ENCODE measurements at regions not wholly inside any gene's neighbourhood (a gene's known extent, or its start where the extent isn't known, plus 50 kb on each side); places are given as distances from the start of the nearest gene placed in this dataset.
"Not testable (repeated sequence)": the region's sequence is repeated elsewhere in the genome, so short reads cannot be mapped to it uniquely, and the experiment has no call there.

DNA sequence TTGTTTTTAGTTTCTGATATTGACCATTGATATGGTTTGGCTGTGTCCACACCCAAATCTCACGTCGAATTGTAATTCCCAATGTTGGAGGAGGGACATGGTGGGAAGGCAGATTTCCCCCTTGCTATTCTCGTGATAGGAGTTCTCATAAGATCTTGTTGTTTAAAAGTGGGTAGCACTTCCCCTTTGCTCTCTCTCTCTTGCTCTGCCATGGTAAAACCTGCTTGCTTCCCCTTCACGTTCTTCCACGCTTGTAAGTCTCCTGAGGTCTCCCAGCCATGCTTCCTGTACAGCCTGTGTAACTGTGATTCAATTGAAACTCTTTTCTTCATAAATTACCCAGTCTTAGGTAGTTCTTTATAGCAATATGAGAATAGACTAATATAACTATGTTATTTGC, 203.6 kb upstream of the CHORDC1 start:
- H3K36me3 ChIP-seq (ENCODE audit: control insufficient read depth, insufficient read depth, low read length), result no peaks in the 10 kb centered on the region
- no peak overlapping the region for H3K4me3 ChIP-seq (ENCODE audit: low read depth, low read length)
- no peaks in the 10 kb centered on the region for H3K27me3 ChIP-seq (ENCODE audit: control insufficient read depth, insufficient read depth, low read length)
- TF ChIP-seq, protein P1, sequence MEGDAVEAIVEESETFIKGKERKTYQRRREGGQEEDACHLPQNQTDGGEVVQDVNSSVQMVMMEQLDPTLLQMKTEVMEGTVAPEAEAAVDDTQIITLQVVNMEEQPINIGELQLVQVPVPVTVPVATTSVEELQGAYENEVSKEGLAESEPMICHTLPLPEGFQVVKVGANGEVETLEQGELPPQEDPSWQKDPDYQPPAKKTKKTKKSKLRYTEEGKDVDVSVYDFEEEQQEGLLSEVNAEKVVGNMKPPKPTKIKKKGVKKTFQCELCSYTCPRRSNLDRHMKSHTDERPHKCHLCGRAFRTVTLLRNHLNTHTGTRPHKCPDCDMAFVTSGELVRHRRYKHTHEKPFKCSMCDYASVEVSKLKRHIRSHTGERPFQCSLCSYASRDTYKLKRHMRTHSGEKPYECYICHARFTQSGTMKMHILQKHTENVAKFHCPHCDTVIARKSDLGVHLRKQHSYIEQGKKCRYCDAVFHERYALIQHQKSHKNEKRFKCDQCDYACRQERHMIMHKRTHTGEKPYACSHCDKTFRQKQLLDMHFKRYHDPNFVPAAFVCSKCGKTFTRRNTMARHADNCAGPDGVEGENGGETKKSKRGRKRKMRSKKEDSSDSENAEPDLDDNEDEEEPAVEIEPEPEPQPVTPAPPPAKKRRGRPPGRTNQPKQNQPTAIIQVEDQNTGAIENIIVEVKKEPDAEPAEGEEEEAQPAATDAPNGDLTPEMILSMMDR (IDR thresholded peaks at IDR 0.05; ENCODE audit: insufficient read depth, low read length, poor library complexity, severe bottlenecking), result no peak
- DNase-seq (ENCODE audit: low read depth), result no peak

GRCh38 chr11:90423378-90423777, 200.5 kb upstream of the CHORDC1 start:
- Histone ChIP-seq H3K27me3 (ENCODE audit: control insufficient read depth, insufficient read depth, low read length) (no peaks in the 10 kb centered on the region), H3K4me3 (ENCODE audit: low read depth, low read length) (no peak overlapping the region), H3K36me3 (ENCODE audit: control insufficient read depth, insufficient read depth, low read length) (no peaks in the 10 kb centered on the region)
- TF ChIP-seq, protein P1 (IDR thresholded peaks at IDR 0.05; ENCODE audit: insufficient read depth, low read length, poor library complexity, severe bottlenecking), result no peak
- DNase-seq (ENCODE audit: low read depth), result no peak

DNA sequence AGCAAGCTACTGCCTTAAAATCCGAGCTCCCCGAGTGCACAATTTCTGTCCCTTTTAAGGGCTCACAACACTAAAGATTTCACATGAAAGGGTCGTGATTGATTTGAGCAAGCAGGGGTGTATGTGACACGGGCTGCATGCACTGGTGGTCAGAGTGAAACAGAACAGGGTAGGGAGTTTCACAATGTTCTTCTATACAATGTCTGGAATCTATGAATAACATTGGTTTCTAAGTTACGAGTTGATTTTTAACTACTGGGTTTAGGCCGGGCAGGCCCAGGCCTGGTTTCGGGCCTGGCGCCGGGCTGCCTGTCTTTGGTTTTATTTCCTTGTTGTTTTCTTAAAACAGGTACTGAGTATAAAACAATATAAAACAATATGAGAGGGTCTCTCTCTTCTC, 199.9 kb upstream of the CHORDC1 start:
- H3K36me3 ChIP-seq (ENCODE audit: control insufficient read depth, insufficient read depth, low read length); H3K27me3 ChIP-seq (ENCODE audit: control insufficient read depth, insufficient read depth, low read length); DNase-seq (ENCODE audit: low read depth); H3K4me3 ChIP-seq (ENCODE audit: low read depth, low read length): not testable (repeated sequence)

DNA sequence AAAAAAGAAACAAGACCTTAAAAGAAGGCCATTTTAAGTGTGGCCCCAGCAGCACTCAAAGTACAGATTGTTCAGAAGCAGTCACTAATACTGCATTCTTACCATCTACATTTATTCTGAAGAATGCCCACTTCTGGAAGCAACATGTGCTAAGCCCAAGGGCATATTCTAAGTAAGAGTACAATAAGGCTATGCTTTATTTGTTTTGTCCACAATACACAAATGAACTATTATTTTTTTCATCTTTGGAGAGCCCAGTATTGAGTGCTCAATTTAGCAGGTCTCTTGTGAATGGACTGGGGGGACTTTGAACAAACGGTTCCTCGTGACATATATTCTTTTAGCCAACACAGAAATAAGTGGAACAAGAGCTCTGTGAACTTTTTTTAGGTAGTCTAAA, 191.4 kb upstream of the CHORDC1 start:
- TF ChIP-seq, protein P1 (IDR thresholded peaks at IDR 0.05; ENCODE audit: insufficient read depth, low read length, poor library complexity, severe bottlenecking), result no peak
- H3K27me3 ChIP-seq (ENCODE audit: control insufficient read depth, insufficient read depth, low read length), result no peaks in the 10 kb centered on the region
- no peaks in the 10 kb centered on the region for H3K36me3 ChIP-seq (ENCODE audit: control insufficient read depth, insufficient read depth, low read length)
- DNase-seq (ENCODE audit: low read depth), result no peak
- H3K4me3 ChIP-seq (ENCODE audit: low read depth, low read length), result no peak overlapping the region

GRCh38 chr11:90407350-90407749, 184.5 kb upstream of the CHORDC1 start:
- no peak overlapping the region for H3K4me3 ChIP-seq (ENCODE audit: low read depth, low read length)
- H3K36me3 ChIP-seq (ENCODE audit: control insufficient read depth, insufficient read depth, low read length), result no peaks in the 10 kb centered on the region
- DNase-seq (ENCODE audit: low read depth), result no peak
- no peaks in the 10 kb centered on the region for H3K27me3 ChIP-seq (ENCODE audit: control insufficient read depth, insufficient read depth, low read length)
- TF ChIP-seq, protein P1 (IDR thresholded peaks at IDR 0.05; ENCODE audit: insufficient read depth, low read length, poor library complexity, severe bottlenecking), result no peak

DNA sequence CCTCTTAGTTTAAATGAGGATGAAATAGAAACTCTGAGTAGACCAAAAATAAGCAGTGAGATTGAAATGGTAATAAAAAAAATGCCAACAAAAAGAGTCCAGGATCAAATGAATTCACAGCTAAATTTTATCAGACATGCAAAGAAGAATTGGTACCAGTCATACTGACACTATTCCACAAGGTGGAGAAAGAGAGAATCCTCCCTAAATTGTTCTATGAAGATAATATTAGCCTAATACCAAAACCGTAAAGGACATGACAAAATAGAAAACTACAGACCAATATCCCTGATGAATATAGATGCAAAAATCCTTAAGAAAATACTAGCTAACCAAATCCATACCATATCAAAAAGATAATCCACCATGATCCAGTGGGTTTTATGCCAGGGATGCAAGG, 169.8 kb upstream of the CHORDC1 start:
- no peak for DNase-seq (ENCODE audit: low read depth)
- TF ChIP-seq, protein P1 (IDR thresholded peaks at IDR 0.05; ENCODE audit: insufficient read depth, low read length, poor library complexity, severe bottlenecking), result no peak
- Histone ChIP-seq H3K36me3 (ENCODE audit: control insufficient read depth, insufficient read depth, low read length) (no peaks in the 10 kb centered on the region), H3K4me3 (ENCODE audit: low read depth, low read length) (no peak overlapping the region), H3K27me3 (ENCODE audit: control insufficient read depth, insufficient read depth, low read length) (no peaks in the 10 kb centered on the region)

All from kidney epithelial cell (primary cell).